ENCODE measurements at regions not wholly inside any gene's neighbourhood (a gene's known extent, or its start where the extent isn't known, plus 50 kb on each side); places are given as distances from the start of the nearest gene placed in this dataset.
"Not testable (repeated sequence)": the region's sequence is repeated elsewhere in the genome, so short reads cannot be mapped to it uniquely, and the experiment has no call there.

DNA sequence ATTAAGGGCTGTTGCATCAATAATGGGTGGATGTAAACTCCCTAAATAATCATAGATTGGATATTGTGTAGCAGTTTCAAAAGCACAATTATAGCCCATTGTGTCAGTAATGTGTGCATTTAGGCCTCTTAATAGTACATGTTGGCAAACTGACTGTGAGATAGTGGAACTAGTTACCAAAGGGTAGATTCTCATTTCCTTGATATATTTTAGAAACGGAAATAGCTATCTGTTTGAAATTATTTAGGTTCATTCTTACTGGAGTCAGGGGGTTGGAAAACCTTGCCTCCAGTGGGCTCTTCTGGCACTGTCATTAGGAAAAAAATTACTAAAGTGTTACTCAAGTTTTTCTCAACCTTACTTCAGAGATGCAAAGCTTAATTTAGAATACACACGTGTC, 1074.9 kb downstream of the PCDH17 start:
- no peak overlapping the region for H3K4me3 ChIP-seq (ENCODE audit: low read depth, low read length)
- TF ChIP-seq, protein P1, sequence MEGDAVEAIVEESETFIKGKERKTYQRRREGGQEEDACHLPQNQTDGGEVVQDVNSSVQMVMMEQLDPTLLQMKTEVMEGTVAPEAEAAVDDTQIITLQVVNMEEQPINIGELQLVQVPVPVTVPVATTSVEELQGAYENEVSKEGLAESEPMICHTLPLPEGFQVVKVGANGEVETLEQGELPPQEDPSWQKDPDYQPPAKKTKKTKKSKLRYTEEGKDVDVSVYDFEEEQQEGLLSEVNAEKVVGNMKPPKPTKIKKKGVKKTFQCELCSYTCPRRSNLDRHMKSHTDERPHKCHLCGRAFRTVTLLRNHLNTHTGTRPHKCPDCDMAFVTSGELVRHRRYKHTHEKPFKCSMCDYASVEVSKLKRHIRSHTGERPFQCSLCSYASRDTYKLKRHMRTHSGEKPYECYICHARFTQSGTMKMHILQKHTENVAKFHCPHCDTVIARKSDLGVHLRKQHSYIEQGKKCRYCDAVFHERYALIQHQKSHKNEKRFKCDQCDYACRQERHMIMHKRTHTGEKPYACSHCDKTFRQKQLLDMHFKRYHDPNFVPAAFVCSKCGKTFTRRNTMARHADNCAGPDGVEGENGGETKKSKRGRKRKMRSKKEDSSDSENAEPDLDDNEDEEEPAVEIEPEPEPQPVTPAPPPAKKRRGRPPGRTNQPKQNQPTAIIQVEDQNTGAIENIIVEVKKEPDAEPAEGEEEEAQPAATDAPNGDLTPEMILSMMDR (IDR thresholded peaks at IDR 0.05; ENCODE audit: insufficient read depth, low read length, missing control alignments), result no peak
- ChIA-PET CTCF (no interaction called here), POLR2A (no interaction called here)
- no peak for DNase-seq (ENCODE audit: low read depth, low spot score)

DNA sequence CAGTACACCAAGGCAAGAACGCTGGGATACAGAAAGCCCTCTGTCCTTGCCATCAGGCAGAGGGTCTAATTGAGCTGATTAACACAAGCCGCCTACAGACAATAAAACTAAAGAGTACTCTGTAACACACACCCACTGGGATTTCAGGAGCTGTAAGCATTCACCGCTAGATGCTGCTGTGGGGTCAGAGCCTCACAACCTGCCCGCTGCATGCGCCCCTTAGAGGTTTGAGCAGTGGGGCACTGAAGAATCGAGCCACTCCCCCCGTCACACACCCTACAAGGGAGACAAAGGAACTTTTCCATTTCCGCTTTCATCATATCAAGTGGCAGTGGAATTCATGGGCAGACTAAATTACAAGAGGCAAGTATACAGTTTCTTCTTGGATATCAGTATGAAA, 1080.6 kb downstream of the PCDH17 start:
- CTCF ChIA-PET, result no interaction called here
- POLR2A ChIA-PET, result no interaction called here
- H3K4me3 ChIP-seq (ENCODE audit: low read depth, low read length), result no peak overlapping the region
- TF ChIP-seq, protein P1 (IDR thresholded peaks at IDR 0.05; ENCODE audit: insufficient read depth, low read length, missing control alignments), result no peak
- no peak for DNase-seq (ENCODE audit: low read depth, low spot score)

DNA sequence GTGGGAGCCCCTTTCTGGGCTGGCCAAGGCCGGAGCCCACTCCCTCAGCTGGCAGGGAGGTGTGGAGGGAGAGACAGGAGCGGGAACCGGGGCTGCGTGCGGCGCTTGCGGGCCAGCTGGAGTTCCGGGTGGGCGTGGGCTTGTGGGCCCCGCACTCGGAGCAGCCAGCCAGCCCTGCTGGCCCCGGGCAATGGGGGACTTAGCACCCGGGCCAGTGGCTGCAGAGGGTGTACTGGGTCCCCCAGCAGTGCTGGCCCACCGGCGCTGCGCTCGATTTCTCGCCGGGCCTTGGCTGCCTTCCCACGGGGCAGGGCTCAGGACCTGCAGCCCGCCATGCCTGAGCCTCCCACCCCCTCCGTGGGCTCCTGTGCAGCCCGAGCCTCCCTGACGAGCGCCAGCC, 1082.5 kb downstream of the PCDH17 start:
- H3K4me3 ChIP-seq (ENCODE audit: low read depth, low read length); CTCF ChIA-PET; DNase-seq (ENCODE audit: low read depth, low spot score); POLR2A ChIA-PET: not testable (repeated sequence)

DNA sequence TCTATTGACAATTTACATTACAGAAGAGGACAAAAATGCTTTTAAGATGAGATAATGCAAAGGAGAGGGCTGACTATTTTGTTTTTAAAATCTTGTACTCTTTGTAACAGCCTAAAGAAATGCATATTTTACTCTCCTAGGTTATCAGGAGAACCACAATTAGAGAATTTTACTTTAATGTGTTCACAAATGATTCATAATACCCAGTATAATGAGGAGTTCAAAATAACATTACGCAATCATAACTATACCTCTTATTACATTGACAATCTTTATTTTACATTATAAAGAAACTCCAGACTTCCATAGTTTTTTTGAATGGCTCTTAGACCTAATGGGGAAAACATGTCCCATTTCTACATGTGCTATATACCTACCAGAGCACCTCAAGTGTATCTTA, 1089.7 kb downstream of the PCDH17 start:
- TF ChIP-seq, protein P1 (IDR thresholded peaks at IDR 0.05; ENCODE audit: insufficient read depth, low read length, missing control alignments), result no peak
- DNase-seq (ENCODE audit: low read depth, low spot score), result no peak
- no peak overlapping the region for H3K4me3 ChIP-seq (ENCODE audit: low read depth, low read length)
- ChIA-PET POLR2A (no interaction called here), CTCF (no interaction called here)

DNA sequence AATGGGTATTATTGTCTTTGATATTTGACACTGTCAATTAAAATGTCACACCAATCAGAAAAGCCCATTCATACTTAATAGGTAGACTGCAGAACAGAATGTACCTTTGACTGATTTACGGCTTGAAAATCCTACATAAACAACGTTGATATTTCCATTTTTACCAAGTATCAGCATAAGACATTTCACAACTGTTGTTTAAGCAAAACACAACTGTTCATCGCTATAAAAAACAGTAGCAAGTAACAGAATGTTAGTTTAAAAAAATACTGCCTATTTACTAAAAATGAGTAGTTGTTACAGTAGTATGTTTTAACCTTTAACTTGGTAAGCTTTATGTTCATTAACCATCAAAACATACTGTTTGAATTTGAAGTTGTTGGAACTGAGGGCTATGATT, 1096.6 kb downstream of the PCDH17 start:
- POLR2A ChIA-PET, result no interaction called here

DNA sequence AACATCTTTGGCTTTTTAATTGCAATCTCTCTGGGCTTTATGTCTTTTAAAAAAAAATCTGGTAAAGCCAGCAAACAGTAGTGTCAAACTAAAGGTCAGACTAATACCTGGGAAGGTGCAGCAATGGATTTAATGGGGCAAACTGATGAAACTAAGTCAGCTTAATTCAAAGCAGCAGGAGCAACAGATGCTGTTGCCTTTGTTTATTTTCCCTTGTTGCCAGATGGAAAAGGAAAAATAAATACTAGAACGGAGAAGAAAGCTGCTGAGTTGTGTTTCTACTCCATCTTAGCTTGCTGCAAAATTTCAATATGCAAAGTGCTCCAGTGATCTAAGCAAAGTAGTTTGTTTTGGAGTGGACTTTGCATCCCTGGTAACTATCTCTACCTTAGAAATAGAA, 1097.8 kb downstream of the PCDH17 start:
- no peak overlapping the region for H3K4me3 ChIP-seq (ENCODE audit: low read depth, low read length)
- ChIA-PET CTCF (no interaction called here), POLR2A (no interaction called here)
- TF ChIP-seq, protein P1 (IDR thresholded peaks at IDR 0.05; ENCODE audit: insufficient read depth, low read length, missing control alignments), result no peak
- no peak for DNase-seq (ENCODE audit: low read depth, low spot score)

More for the DNA sequence above, 1096.6 kb downstream of the PCDH17 start:
- no peak overlapping the region for H3K4me3 ChIP-seq (ENCODE audit: low read depth, low read length)
- DNase-seq (ENCODE audit: low read depth, low spot score), result no peak
- TF ChIP-seq, protein P1 (IDR thresholded peaks at IDR 0.05; ENCODE audit: insufficient read depth, low read length, missing control alignments), result no peak
- CTCF ChIA-PET, result no interaction called here

DNA sequence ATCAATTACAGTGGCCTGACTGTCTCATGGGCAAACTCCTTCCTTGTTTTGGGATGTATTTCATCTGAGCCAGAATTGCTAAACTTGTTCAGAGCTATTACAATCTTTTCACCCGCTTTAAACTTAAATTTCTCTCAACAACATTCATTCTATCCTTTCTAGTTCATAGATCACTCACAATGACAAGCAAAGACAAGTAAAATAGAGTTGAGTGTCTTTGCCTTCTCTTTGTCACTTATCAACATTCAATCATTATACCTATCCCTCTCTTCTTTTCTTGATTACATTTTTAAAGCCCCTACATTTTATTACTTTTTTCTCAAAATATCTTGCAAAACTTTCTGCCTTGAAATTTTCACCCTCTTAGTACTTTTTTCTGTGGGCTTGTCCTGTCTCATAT, 1113.1 kb downstream of the PCDH17 start:
- POLR2A ChIA-PET, result no interaction called here
- TF ChIP-seq, protein P1 (IDR thresholded peaks at IDR 0.05; ENCODE audit: insufficient read depth, low read length, missing control alignments), result no peak
- H3K4me3 ChIP-seq (ENCODE audit: low read depth, low read length), result no peak overlapping the region
- CTCF ChIA-PET, result no interaction called here
- DNase-seq (ENCODE audit: low read depth, low spot score), result no peak
